WI38 (cell line): ENCODE measurements at regions not wholly inside any gene's neighbourhood (a gene's known extent, or its start where the extent isn't known, plus 50 kb on each side); places are given as distances from the start of the nearest gene placed in this dataset.

ENCODE experiments used
- H3K4me3 ChIP-seq: 2 replicates; pipeline ENCODE4 v1.5.1; 2011; ENCODE audit warnings: low read depth, mild to moderate bottlenecking, control low read depth, low read length
- CTCF ChIP-seq: IDR thresholded peaks from 2 replicates; pipeline ENCODE4 v1.5.1; 2012; ENCODE audit warnings: low read depth, mild to moderate bottlenecking, control low read depth, low read length

GRCh38 chr9:95670122-95670521 lies 153.4 kb upstream of the PTCH1 start:
- TF ChIP-seq CTCF, result no peak
- H3K4me3 ChIP-seq, result no peak overlapping the region

DNA sequence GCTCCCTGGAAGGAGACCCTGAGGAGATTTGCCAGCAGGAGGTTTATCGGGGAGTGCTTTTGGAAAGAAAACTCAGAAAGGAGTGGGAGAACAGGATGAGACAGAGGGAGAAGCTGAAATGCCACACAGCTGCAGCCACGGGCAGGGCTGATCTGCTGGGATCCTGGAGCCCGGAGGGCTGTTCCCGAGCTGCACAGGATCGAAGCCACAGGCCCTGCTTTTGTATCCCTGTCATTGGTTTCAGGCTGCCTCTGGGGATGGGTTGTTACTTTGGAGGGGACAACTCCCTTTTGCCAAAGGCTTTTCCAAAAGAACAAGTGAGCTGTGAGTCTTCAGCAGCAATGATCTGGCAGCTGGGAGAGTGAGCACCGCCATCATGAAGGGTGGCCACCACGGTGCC lies 152.5 kb upstream of the PTCH1 start:
- H3K4me3 ChIP-seq, result no peak overlapping the region
- no peak for TF ChIP-seq CTCF

- no peak overlapping the region for H3K4me3 ChIP-seq
- TF ChIP-seq CTCF, result no peak
Observed at GRCh38 chr9:95667789-95668188, 151.0 kb upstream of the PTCH1 start.

DNA sequence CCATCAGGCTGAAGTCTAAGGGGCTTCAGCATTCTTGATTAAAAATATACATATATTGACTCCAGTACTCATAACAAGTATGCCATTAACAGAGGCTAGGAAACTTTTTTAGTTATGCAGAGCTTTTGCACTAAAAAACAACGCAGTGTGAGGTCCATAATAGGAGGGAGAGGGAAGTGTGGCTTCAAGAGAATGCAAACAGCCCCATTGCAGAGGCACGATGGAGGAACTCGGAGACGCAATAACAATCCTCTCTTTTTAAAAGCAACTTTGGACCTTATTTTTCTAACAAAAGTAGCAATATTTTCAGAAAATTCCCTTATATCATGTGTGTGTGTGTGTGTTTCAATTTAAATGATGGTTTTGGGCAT lies 150.0 kb upstream of the PTCH1 start:
- H3K4me3 ChIP-seq, result no peak overlapping the region
- TF ChIP-seq CTCF, result no peak

GRCh38 chr9:95666096-95666784 lies 149.5 kb upstream of the PTCH1 start:
- no peak for TF ChIP-seq CTCF
- no peak overlapping the region for H3K4me3 ChIP-seq

GRCh38 chr9:95653246-95653645 lies 136.5 kb upstream of the PTCH1 start:
- no peak overlapping the region for H3K4me3 ChIP-seq
- no peak for TF ChIP-seq CTCF

- TF ChIP-seq CTCF, result no peak
- H3K4me3 ChIP-seq, result no peak overlapping the region
Observed at GRCh38 chr9:95650720-95651119, 133.9 kb upstream of the PTCH1 start.
